Karpas-422 (cell line): ENCODE measurements at regions not wholly inside any gene's neighbourhood (a gene's known extent, or its start where the extent isn't known, plus 50 kb on each side); places are given as distances from the start of the nearest gene placed in this dataset.

ENCODE experiments used
- DNase-seq: peaks from one replicate; pipeline ENCODE4 v3.0.0-alpha.2; 2015
- H2AFZ ChIP-seq: fragments of 200-600 bp; sonication (generic); 2 replicates; pipeline ENCODE4 v1.6.1; 2014; ENCODE audit warnings: antibody characterized with exemption, low read length, mixed read lengths
- H3K27ac ChIP-seq: fragments of 200-600 bp; sonication (generic); 2 replicates; pipeline ENCODE4 v1.5.1; 2014; ENCODE audit warnings: mild to moderate bottlenecking, low read length, moderate library complexity
- H3K27me3 ChIP-seq: fragments of 200-600 bp; sonication (generic); 2 replicates; pipeline ENCODE4 v1.6.1; 2014; ENCODE audit warnings: low read length, mixed read lengths
- H3K36me3 ChIP-seq: fragments of 200-600 bp; sonication (generic); 2 replicates; pipeline ENCODE4 v1.6.1; 2014; ENCODE audit warnings: low read length, mixed read lengths; ENCODE audit not compliant: insufficient read depth
- H3K4me1 ChIP-seq: fragments of 200-600 bp; sonication (generic); 2 replicates; pipeline ENCODE4 v1.6.1; 2014; ENCODE audit warnings: mild to moderate bottlenecking, low read length, mixed read lengths
- H3K4me2 ChIP-seq: fragments of 200-600 bp; sonication (generic); 2 replicates; pipeline ENCODE4 v1.6.1; 2014; ENCODE audit warnings: low read length, low read depth, mild to moderate bottlenecking; ENCODE audit not compliant: poor library complexity, severe bottlenecking
- H3K4me3 ChIP-seq: fragments of 200-600 bp; sonication (generic); 2 replicates; pipeline ENCODE4 v1.5.1; 2014; ENCODE audit warnings: mild to moderate bottlenecking, antibody characterized with exemption, low read length, mixed read lengths
- H3K79me2 ChIP-seq: fragments of 200-600 bp; sonication (generic); 2 replicates; pipeline ENCODE4 v1.6.1; 2014; ENCODE audit warnings: mild to moderate bottlenecking, low read length, mixed read lengths
- H3K9ac ChIP-seq: fragments of 200-600 bp; sonication (generic); 2 replicates; pipeline ENCODE4 v1.6.0; 2014; ENCODE audit warnings: low read length
- H3K9me2 ChIP-seq: fragments of 200-600 bp; sonication (generic), shearing (Covaris generic); replicated peaks from 2 replicates; pipeline ENCODE4 v1.6.0; 2014; ENCODE audit warnings: mild to moderate bottlenecking, low read length, moderate library complexity; ENCODE audit not compliant: insufficient read depth
- H3K9me3 ChIP-seq: fragments of 300-700, 200-600 bp; sonication (generic); 2 replicates; pipeline ENCODE4 v1.6.1; 2014; ENCODE audit warnings: low read length, mixed read lengths
- H4K20me1 ChIP-seq: fragments of 200-600 bp; sonication (generic); 2 replicates; pipeline ENCODE4 v1.6.1; 2014; ENCODE audit warnings: mild to moderate bottlenecking, antibody characterized with exemption, low read length, low read depth; ENCODE audit not compliant: insufficient read depth

DNA sequence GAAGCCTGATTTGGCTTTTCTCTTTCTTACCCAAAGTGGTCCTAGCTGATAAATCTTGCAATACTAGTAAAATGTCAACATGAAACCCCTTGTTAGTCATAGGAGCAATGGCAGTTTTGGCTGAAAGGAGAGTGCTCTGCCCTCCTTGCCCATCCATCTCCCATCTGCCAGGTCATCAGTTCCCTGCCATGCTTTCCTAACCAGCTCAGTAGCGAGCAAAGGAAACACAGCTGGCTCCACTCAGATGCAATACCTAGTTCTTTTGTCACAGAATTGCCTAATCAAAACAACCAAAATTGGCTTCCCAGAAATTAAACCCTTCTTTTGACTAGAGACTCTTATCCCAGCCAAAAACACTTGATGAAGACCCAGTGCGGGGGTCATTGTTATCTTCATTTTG, 733.0 kb downstream of the CCSER2 start:
- Histone ChIP-seq H3K79me2 (no peaks in the 10 kb centered on the region), H3K4me3 (no peak overlapping the region), H3K9me2 (no peaks in the 10 kb centered on the region), H3K9me3 (no peaks in the 10 kb centered on the region), H3K27ac (no peak overlapping the region), H3K4me2 (no peak overlapping the region), H3K4me1 (no peaks in the 10 kb centered on the region), H3K36me3 (no peaks in the 10 kb centered on the region), H3K27me3 (no peaks in the 10 kb centered on the region), H4K20me1 (no peaks in the 10 kb centered on the region), H3K9ac (no peak overlapping the region), H2AFZ (no peak overlapping the region)
- no peak for DNase-seq

GRCh38 chr10:85067955-85068354, 739.6 kb downstream of the CCSER2 start:
- Histone ChIP-seq H3K9ac (no peak overlapping the region), H3K9me3 (no peaks in the 10 kb centered on the region), H3K4me1 (no peaks in the 10 kb centered on the region), H3K36me3 (no peaks in the 10 kb centered on the region), H3K27ac (no peak overlapping the region), H3K4me2 (no peak overlapping the region), H4K20me1 (no peaks in the 10 kb centered on the region), H3K79me2 (no peaks in the 10 kb centered on the region), H3K27me3 (no peaks in the 10 kb centered on the region), H3K9me2 (no peaks in the 10 kb centered on the region), H2AFZ (no peak overlapping the region), H3K4me3 (no peak overlapping the region)
- no peak for DNase-seq

DNA sequence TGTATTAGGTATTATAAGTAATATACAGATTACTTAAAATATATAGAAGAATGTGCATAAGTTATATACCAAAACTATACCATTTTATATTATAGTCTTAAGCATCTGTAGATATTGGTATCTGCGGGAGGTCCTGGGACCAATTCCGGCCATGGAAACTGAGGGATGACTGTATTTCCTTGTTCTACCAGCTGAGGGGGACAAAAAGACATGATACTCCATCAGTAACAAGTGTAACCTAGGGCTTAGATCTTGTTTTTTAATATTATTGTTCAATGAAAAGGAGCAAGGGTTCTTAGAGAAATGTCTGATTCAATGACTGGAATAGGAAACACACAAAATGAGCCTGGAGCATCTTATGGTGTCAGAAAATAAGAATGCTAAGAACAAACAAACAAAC, 752.5 kb downstream of the CCSER2 start:
- Histone ChIP-seq H3K9me3 (no peaks in the 10 kb centered on the region), H3K27ac (no peak overlapping the region), H3K4me2 (no peak overlapping the region), H3K27me3 (no peaks in the 10 kb centered on the region), H3K4me3 (no peak overlapping the region), H3K4me1 (no peaks in the 10 kb centered on the region), H3K9me2 (no peaks in the 10 kb centered on the region), H3K9ac (no peak overlapping the region), H4K20me1 (no peaks in the 10 kb centered on the region), H3K79me2 (no peaks in the 10 kb centered on the region), H2AFZ (no peak overlapping the region), H3K36me3 (no peaks in the 10 kb centered on the region)
- DNase-seq, result no peak

DNA sequence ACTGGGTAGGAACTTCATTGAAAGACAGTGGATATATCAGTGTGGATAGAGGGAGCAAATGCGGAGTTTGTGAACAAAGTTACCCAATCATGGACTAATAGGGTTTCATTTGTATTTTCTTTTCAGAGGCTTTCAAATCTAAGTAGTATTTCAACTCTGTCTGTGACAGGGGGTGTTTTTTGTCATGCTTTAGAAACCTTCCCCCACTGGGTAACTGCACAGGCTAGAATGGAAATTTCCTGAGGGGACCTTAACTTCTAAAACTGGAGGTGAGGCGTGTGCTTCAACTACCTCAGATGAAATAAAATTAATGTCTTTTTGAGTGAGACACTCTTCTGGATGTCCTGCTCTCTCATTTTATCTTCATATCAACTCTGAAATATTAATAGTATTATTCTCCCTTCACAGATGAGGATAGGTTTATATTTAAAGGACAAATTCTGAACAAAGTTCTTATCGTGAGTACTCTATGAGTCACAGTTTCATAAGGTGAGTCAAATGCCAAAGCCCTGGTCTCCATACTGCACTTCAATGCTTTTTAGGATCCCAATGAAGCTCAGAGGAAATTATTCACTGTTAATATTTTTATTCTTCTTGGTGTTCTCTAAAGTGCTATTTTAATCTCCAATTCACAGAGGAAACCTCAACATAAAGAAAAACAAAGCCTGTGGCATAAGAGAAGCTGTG, 770.6 kb downstream of the CCSER2 start:
- H3K79me2 ChIP-seq, result no peaks in the 10 kb centered on the region

DNA sequence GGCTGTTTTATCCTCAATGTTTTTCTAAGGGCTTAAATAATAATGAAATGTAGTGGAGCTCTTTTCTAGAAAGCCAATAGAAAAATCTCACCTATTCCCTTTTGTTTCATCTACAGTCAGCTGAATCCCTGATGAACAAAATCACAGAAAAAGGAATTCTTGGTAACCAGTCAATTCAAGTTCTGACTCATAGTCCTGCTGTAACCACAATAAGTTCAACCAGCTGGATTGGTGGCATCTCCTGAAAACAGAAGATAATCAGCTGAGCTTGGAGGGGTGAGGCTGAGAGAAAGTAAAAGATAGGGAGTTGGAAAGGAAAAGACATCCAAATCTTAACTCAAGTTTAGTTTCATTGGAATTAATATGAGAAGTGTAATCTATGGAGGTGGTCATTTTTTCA, 772.1 kb downstream of the CCSER2 start:
- no peaks in the 10 kb centered on the region for H4K20me1 ChIP-seq
- H3K27me3 ChIP-seq, result no peaks in the 10 kb centered on the region
- H3K9me2 ChIP-seq, result no peaks in the 10 kb centered on the region
- no peaks in the 10 kb centered on the region for H3K9me3 ChIP-seq
- no peak overlapping the region for H3K27ac ChIP-seq
- H3K79me2 ChIP-seq, result no peaks in the 10 kb centered on the region
- H3K4me3 ChIP-seq, result no peak overlapping the region
- H3K36me3 ChIP-seq, result no peaks in the 10 kb centered on the region
- H3K9ac ChIP-seq, result no peak overlapping the region
- H3K4me1 ChIP-seq, result no peaks in the 10 kb centered on the region
- H3K4me2 ChIP-seq, result no peak overlapping the region
- DNase-seq, result no peak
- no peak overlapping the region for H2AFZ ChIP-seq

More for the DNA sequence above, 770.6 kb downstream of the CCSER2 start:
- Histone ChIP-seq H3K9ac (no peak overlapping the region), H3K4me3 (no peak overlapping the region), H3K27me3 (no peaks in the 10 kb centered on the region), H3K36me3 (no peaks in the 10 kb centered on the region), H3K4me2 (no peak overlapping the region), H3K9me3 (no peaks in the 10 kb centered on the region), H3K27ac (no peak overlapping the region), H2AFZ (no peak overlapping the region), H3K4me1 (no peaks in the 10 kb centered on the region), H4K20me1 (no peaks in the 10 kb centered on the region), H3K9me2 (no peaks in the 10 kb centered on the region)
- DNase-seq, result no peak

DNA sequence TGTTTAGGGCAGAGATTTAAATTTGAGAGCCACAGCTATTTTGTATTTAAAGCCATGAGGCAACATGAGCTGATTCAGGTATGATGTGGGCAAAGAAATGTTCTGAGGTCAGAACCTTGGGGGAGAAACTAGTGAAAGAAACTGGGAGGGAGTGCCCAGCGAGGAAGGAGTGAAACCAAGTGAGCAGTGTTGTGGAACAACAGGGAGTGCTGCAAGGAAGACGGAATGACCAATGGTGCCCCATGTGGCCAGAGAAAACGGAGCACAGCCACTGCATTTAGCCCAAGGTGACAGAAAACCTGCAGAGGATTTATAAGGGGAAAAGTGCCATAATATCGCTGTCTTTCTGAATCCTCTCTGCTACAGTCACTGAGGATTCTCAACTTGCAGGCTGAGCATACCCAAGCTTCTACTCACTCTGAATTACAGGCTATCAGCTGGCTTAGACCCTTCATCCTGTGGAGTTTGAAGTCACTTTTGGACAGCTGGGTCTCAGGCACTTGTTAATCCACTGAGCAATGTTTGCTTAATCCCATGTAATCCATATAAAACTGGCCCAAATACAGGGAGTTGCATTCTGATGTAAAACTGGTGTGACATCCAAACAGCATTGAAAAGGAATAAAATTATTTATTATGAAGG, 777.3 kb downstream of the CCSER2 start:
- no peaks in the 10 kb centered on the region for H3K79me2 ChIP-seq
- H2AFZ ChIP-seq, result no peak overlapping the region
- H3K4me3 ChIP-seq, result no peak overlapping the region
- H3K36me3 ChIP-seq, result no peaks in the 10 kb centered on the region
- no peaks in the 10 kb centered on the region for H3K27me3 ChIP-seq
- H3K27ac ChIP-seq, result no peak overlapping the region
- H3K4me2 ChIP-seq, result no peak overlapping the region
- H4K20me1 ChIP-seq, result no peaks in the 10 kb centered on the region
- no peaks in the 10 kb centered on the region for H3K9me2 ChIP-seq
- H3K9ac ChIP-seq, result no peak overlapping the region
- DNase-seq, result no peak
- H3K4me1 ChIP-seq, result no peaks in the 10 kb centered on the region
- H3K9me3 ChIP-seq, result no peaks in the 10 kb centered on the region

GRCh38 chr10:85111271-85111670, 782.9 kb downstream of the CCSER2 start:
- H3K9me3 ChIP-seq, result no peaks in the 10 kb centered on the region
- H3K36me3 ChIP-seq, result no peaks in the 10 kb centered on the region
- no peaks in the 10 kb centered on the region for H3K27me3 ChIP-seq
- H3K27ac ChIP-seq, result no peak overlapping the region
- H3K4me3 ChIP-seq, result no peak overlapping the region
- no peak overlapping the region for H2AFZ ChIP-seq
- no peaks in the 10 kb centered on the region for H3K4me1 ChIP-seq
- no peaks in the 10 kb centered on the region for H4K20me1 ChIP-seq
- DNase-seq, result no peak
- H3K9me2 ChIP-seq, result no peaks in the 10 kb centered on the region
- H3K9ac ChIP-seq, result no peak overlapping the region
- H3K4me2 ChIP-seq, result no peak overlapping the region
- H3K79me2 ChIP-seq, result no peaks in the 10 kb centered on the region

DNA sequence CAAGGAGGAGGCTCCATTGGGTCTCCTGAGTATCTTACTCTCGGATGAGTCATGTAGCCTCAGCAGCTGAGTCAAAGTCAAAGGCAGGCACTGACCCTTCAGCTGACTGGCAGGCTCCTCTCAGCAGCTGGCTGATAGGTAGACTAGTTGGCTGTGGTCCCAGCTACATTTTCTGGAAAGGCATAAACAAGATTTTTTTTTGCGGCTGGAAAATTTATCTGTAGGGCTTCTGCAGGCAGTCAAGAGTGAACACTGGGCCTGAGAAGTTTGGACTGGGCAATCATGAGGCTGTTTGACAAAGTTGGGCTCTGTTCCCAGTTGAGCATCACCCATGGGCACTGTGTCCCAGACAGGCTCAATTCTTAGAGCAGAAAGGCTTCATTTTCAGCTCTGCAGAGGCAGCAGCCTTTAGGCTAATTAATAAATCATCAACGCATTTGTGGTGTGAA, 796.2 kb downstream of the CCSER2 start:
- no peak overlapping the region for H3K4me3 ChIP-seq
- no peak for DNase-seq

More for the DNA sequence above, 796.2 kb downstream of the CCSER2 start:
- H3K27me3 ChIP-seq, result no peaks in the 10 kb centered on the region
- H3K4me1 ChIP-seq, result no peaks in the 10 kb centered on the region
- H3K36me3 ChIP-seq, result no peaks in the 10 kb centered on the region
- no peak overlapping the region for H3K9ac ChIP-seq
- H3K9me2 ChIP-seq, result no peaks in the 10 kb centered on the region
- H3K27ac ChIP-seq, result no peak overlapping the region
- H3K4me2 ChIP-seq, result no peak overlapping the region
- no peak overlapping the region for H2AFZ ChIP-seq
- no peaks in the 10 kb centered on the region for H3K9me3 ChIP-seq
- H4K20me1 ChIP-seq, result no peaks in the 10 kb centered on the region
- H3K79me2 ChIP-seq, result no peaks in the 10 kb centered on the region
